IMR-90 (cell line): ENCODE measurements at regions not wholly inside any gene's neighbourhood (a gene's known extent, or its start where the extent isn't known, plus 50 kb on each side); places are given as distances from the start of the nearest gene placed in this dataset.

Source experiments
- BHLHE40 ChIP-seq: fragments of 150-350 bp; IDR thresholded peaks from 2 replicates; pipeline ENCODE4 v1.6.1; 2016; ENCODE audit warnings: mild to moderate bottlenecking, low read depth, low read length
- CEBPB ChIP-seq: IDR thresholded peaks from 2 replicates; pipeline ENCODE4 v1.6.1; 2012; ENCODE audit warnings: low read depth, low read length, improper control_type of control experiment
- CTCF ChIP-seq: conservative IDR thresholded peaks from 2 replicates; pipeline ENCODE4 v1.5.1; 2012; ENCODE audit warnings: mild to moderate bottlenecking, low read depth, low read length, improper control_type of control experiment
- ELK1 ChIP-seq: fragments of 150-350 bp; IDR thresholded peaks from 2 replicates; pipeline ENCODE4 v1.6.1; 2016; ENCODE audit warnings: low read depth, mild to moderate bottlenecking, low read length, moderate library complexity, borderline replicate concordance
- FOS ChIP-seq: fragments of 150-350 bp; IDR thresholded peaks from 2 replicates; pipeline ENCODE4 v1.6.1; 2016; ENCODE audit warnings: low read depth, low read length
- MAFK ChIP-seq: IDR thresholded peaks from 2 replicates; pipeline ENCODE4 v1.6.1; 2012; ENCODE audit warnings: low read depth, low read length, improper control_type of control experiment
- NFE2L2 ChIP-seq: fragments of 150-350 bp; IDR thresholded peaks from 2 replicates; pipeline ENCODE4 v1.6.1; 2016; ENCODE audit warnings: low read depth, mild to moderate bottlenecking, low read length
- POLR2A ChIP-seq: IDR thresholded peaks from 2 replicates; pipeline ENCODE4 v1.6.1; 2012; ENCODE audit warnings: mild to moderate bottlenecking, low read depth, low read length
- RAD21 ChIP-seq: IDR thresholded peaks from 2 replicates; pipeline ENCODE4 v1.6.1; 2012; ENCODE audit warnings: low read length, improper control_type of control experiment
- RFX5 ChIP-seq: IDR thresholded peaks from 2 replicates; pipeline ENCODE4 v1.8.0; 2012; ENCODE audit warnings: low read depth, mild to moderate bottlenecking, low read length, moderate library complexity
- SMC3 ChIP-seq: fragments of 150-350 bp; IDR thresholded peaks from 2 replicates; pipeline ENCODE4 v1.6.1; 2016; ENCODE audit warnings: low read depth, mild to moderate bottlenecking, antibody characterized with exemption, low read length, moderate library complexity
- USF2 ChIP-seq: fragments of 150-350 bp; IDR thresholded peaks from 2 replicates; pipeline ENCODE4 v1.6.1; 2017; ENCODE audit warnings: mild to moderate bottlenecking, antibody characterized with exemption, low read length, low read depth

GRCh38 chr5:96520345-96520744 lies 87.3 kb upstream of the PCSK1 start:
- TF ChIP-seq CTCF: no peak
- no peak for TF ChIP-seq SMC3
- TF ChIP-seq POLR2A: no peak
- no peak for TF ChIP-seq ELK1
- TF ChIP-seq CEBPB: no peak
- no peak for TF ChIP-seq RAD21
- TF ChIP-seq FOS: no peak
- no peak for TF ChIP-seq NFE2L2
- TF ChIP-seq MAFK: no peak
- no peak for TF ChIP-seq USF2
- no peak for TF ChIP-seq RFX5
- no peak for TF ChIP-seq BHLHE40
